Lung (tissue), 11 donors: ENCODE measurements at regions not wholly inside any gene's neighbourhood (a gene's known extent, or its start where the extent isn't known, plus 50 kb on each side); places are given as distances from the start of the nearest gene placed in this dataset.
"Not testable (repeated sequence)": the region's sequence is repeated elsewhere in the genome, so short reads cannot be mapped to it uniquely, and the experiment has no call there.

Experiments used
- ATAC-seq: fragments of 200-7000 bp; cut with Tn5 transposase; one replicate; pipeline ENCODE4 v1.9.1; 2020; ENCODE audit warnings: moderate number of reproducible peaks; ENCODE audit not compliant: insufficient read depth, low FRiP score
- DNase-seq, 3 donors: peaks; one replicate each; pipeline ENCODE4 v3.0.0-alpha.2; 2013 to 2017
- H3K27ac ChIP-seq, 2 donors: one replicate each; pipeline ENCODE4 v1.5.1; 2013; ENCODE audit warnings: mild to moderate bottlenecking in 2 of 2, moderate library complexity in 2 of 2, control low read depth in 1 of 2, inconsistent platforms in 1 of 2, low read depth in 1 of 2, low read length in 1 of 2
- H3K27me3 ChIP-seq, 3 donors: one replicate each; pipeline ENCODE4 v1.5.1; 2013; ENCODE audit warnings: low read length in 2 of 3; ENCODE audit not compliant: control insufficient read depth in 3 of 3, insufficient read depth in 3 of 3
- H3K36me3 ChIP-seq, 4 donors: one replicate each; pipeline ENCODE4 v1.5.1; 2013; ENCODE audit warnings: low read length in 4 of 4, mild to moderate bottlenecking in 1 of 4, moderate library complexity in 1 of 4; ENCODE audit not compliant: control insufficient read depth in 4 of 4, insufficient read depth in 4 of 4
- H3K4me1 ChIP-seq, 5 donors: one replicate each; pipeline ENCODE4 v1.5.1; 2013; ENCODE audit warnings: low read length in 5 of 5, mild to moderate bottlenecking in 2 of 5, moderate library complexity in 1 of 5; ENCODE audit not compliant: control insufficient read depth in 5 of 5, insufficient read depth in 5 of 5
- H3K4me3 ChIP-seq: one replicate; pipeline ENCODE4 v1.5.1; 2013; ENCODE audit warnings: mild to moderate bottlenecking, control low read depth, moderate library complexity
- H3K9ac ChIP-seq, 2 donors: one replicate each; pipeline ENCODE4 v1.5.1; 2013; ENCODE audit warnings: low read length in 2 of 2, control low read depth in 1 of 2; ENCODE audit not compliant: insufficient read depth in 1 of 2
- H3K9me3 ChIP-seq, 4 donors: one replicate each; pipeline ENCODE4 v1.5.1; 2013; ENCODE audit warnings: low read length in 3 of 4, mild to moderate bottlenecking in 1 of 4, moderate library complexity in 1 of 4; ENCODE audit not compliant: control insufficient read depth in 4 of 4, insufficient read depth in 3 of 4
- WGBS, 2 donors: extraction: QIAGEN DNeasy Blood & Tissue Kit; methylation state at CpG; one replicate each; pipeline ENCODE4 v1.1.7; 2013; 5-methylcytosine and 5-hydroxymethylcytosine counted together
- TF ChIP-seq, protein P1 (sequence below): IDR thresholded peaks from 2 replicates; pipeline ENCODE4 v1.5.1; 2012; ENCODE audit warnings: mild to moderate bottlenecking; ENCODE audit errors: control extremely low read depth, extremely low read depth
- donor health status: control.
- donor health status: control.
- donor health status: Bipolar disorder and iron deficiency.
- donor health status: healthy.
- donor health status: DM: yes; HTN: yes; CAD: no.

DNA sequence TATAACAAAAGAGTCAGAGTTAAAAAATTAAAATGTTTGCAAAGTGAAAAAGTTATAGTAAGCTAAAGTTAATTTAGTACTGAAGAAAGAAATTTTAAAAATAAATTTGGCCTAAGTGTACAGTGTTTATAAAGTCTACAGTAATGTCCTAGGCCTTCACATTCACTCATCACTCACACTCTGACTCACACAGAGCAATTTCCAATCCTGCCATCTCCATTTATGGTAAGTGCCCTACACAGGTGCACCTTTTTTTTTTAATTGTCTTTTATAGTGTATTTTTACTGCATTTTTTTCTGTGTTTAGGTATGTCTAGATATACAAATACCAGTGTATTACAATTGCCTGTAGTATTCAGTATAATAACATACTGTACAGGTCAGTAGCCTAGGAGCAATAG lies 562.9 kb downstream of the PIK3C3 start:
- TF ChIP-seq, protein P1, sequence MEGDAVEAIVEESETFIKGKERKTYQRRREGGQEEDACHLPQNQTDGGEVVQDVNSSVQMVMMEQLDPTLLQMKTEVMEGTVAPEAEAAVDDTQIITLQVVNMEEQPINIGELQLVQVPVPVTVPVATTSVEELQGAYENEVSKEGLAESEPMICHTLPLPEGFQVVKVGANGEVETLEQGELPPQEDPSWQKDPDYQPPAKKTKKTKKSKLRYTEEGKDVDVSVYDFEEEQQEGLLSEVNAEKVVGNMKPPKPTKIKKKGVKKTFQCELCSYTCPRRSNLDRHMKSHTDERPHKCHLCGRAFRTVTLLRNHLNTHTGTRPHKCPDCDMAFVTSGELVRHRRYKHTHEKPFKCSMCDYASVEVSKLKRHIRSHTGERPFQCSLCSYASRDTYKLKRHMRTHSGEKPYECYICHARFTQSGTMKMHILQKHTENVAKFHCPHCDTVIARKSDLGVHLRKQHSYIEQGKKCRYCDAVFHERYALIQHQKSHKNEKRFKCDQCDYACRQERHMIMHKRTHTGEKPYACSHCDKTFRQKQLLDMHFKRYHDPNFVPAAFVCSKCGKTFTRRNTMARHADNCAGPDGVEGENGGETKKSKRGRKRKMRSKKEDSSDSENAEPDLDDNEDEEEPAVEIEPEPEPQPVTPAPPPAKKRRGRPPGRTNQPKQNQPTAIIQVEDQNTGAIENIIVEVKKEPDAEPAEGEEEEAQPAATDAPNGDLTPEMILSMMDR = no peak
- H3K9me3 ChIP-seq = no peaks in the 10 kb centered on the region
- H3K27me3 ChIP-seq = no peaks in the 10 kb centered on the region
- H3K36me3 ChIP-seq = no peaks in the 10 kb centered on the region
- H3K9ac ChIP-seq = no peak overlapping the region
- H3K27ac ChIP-seq = no peak overlapping the region
- ATAC-seq = no peak
- H3K4me1 ChIP-seq = no peaks in the 10 kb centered on the region
- H3K4me3 ChIP-seq = no peak overlapping the region
- no peak for DNase-seq

DNA sequence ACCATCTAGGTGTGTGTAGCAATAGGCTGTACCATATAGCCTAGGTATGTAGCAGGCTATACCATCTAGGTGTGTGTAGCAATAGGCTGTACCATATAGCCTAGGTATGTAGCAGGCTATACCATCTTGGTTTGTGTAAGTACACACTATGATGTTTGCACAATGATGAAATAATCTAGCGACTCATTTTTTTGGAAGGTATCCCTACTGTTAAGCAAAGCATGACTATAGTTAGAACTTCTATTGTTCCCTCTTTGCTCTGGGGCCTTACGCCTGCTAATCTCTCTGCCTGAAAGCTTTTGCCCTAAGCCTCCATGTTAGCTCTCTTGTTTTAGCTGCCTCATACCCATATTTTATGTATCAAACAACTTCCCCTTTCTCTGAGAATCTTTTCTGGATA lies 563.3 kb downstream of the PIK3C3 start:
- H3K27ac ChIP-seq, H3K4me3 ChIP-seq, DNase-seq, H3K4me1 ChIP-seq, H3K27me3 ChIP-seq, H3K9ac ChIP-seq, ATAC-seq, H3K36me3 ChIP-seq, H3K9me3 ChIP-seq: not testable (repeated sequence)
- WGBS, 2 donors = 47 to 64% methylated on average over 2 of the region's 2 CpGs

DNA sequence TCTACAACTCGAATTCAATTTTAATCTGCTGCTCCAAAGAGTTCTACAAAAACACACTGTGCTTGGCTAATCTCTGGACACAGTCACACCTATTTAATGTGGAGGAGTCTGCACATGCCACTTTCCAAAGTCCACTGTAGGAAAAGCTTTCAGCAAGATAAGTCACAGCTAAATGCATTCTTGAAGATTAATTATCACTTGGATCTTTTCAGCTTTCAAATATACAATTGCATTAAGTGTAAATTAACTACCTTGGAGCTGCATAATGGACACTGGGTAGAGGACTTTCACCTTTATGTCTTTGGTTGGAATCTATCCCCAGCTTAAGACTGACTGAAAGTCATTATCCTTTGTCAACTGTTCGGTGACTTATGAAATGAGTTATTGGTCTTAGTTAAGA lies 565.1 kb downstream of the PIK3C3 start:
- WGBS, 2 donors = 68 to 82% methylated on average over 2 of the region's 2 CpGs
- Histone ChIP-seq H3K4me1 (no peaks in the 10 kb centered on the region), H3K27me3 (no peaks in the 10 kb centered on the region), H3K9ac (no peak overlapping the region), H3K36me3 (no peaks in the 10 kb centered on the region), H3K9me3 (no peaks in the 10 kb centered on the region), H3K4me3 (no peak overlapping the region), H3K27ac (no peak overlapping the region)
- no peak for ATAC-seq
- TF ChIP-seq, protein P1 = no peak
- no peak for DNase-seq

DNA sequence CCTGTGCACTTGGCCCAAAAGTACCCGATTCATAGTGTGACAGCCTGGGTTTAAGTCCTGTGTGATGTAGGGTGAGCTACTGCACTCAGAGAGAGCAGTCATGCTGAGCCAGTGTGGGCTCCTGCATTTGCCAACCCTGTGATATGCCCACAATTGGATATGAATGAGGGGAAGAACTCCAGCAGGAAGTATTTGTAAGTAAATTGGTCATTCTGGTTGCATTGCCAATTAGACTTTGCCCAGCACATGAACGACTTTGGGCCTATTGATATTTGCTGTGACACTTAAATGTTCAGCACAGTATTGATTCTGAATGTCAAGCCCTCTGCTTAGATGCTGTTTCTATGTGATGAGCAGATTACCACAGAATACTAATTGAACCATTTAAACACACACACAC lies 570.9 kb downstream of the PIK3C3 start:
- H3K9ac ChIP-seq = no peak overlapping the region
- no peak for ATAC-seq
- H3K4me3 ChIP-seq = no peak overlapping the region
- H3K4me1 ChIP-seq = peaks cover 0 to 8% (median 0%) of the 10 kb centered on the region in 5 donors
- TF ChIP-seq, protein P1 = no peak
- H3K9me3 ChIP-seq = no peaks in the 10 kb centered on the region
- H3K36me3 ChIP-seq = no peaks in the 10 kb centered on the region
- H3K27ac ChIP-seq = no peak overlapping the region
- no peaks in the 10 kb centered on the region for H3K27me3 ChIP-seq
- DNase-seq = no peak
- 64 to 69% methylated on average over 2 of the region's 2 CpGs for WGBS, 2 donors
